Non-pigmented ciliary epithelial cell (primary cell): ENCODE measurements at regions not wholly inside any gene's neighbourhood (a gene's known extent, or its start where the extent isn't known, plus 50 kb on each side); places are given as distances from the start of the nearest gene placed in this dataset.

Experiments
- DNase-seq: peaks from one replicate; pipeline ENCODE4 v3.0.0-alpha.2; 2010; ENCODE audit warnings: low read depth

GRCh38 chr15:70473581-70474370 is 289.6 kb downstream of the UACA start:
- no peak for DNase-seq

GRCh38 chr15:70471517-70471916 is 291.8 kb downstream of the UACA start:
- DNase-seq: no peak

- DNase-seq: no peak
These were observed 292.7 kb downstream of the UACA start for GRCh38 chr15:70470556-70471191.

GRCh38 chr15:70469651-70470555 is 293.5 kb downstream of the UACA start:
- DNase-seq: no peak

GRCh38 chr15:70469182-70469581 is 294.2 kb downstream of the UACA start:
- no peak for DNase-seq

GRCh38 chr15:70466895-70467529 is 296.3 kb downstream of the UACA start:
- no peak for DNase-seq

- DNase-seq: no peak
These were observed 297.1 kb downstream of the UACA start for GRCh38 chr15:70466305-70466704.

- no peak for DNase-seq
These were observed 297.5 kb downstream of the UACA start for GRCh38 chr15:70465812-70466211.

GRCh38 chr15:70463453-70463834 is 299.9 kb downstream of the UACA start:
- no peak for DNase-seq

GRCh38 chr15:70461992-70462391 is 301.4 kb downstream of the UACA start:
- DNase-seq: no peak

GRCh38 chr15:70461017-70461416 is 302.3 kb downstream of the UACA start:
- DNase-seq: no peak

- no peak for DNase-seq
These were observed 304.0 kb downstream of the UACA start for GRCh38 chr15:70459312-70459711.

- DNase-seq: no peak
These were observed 309.6 kb downstream of the UACA start for GRCh38 chr15:70453766-70454165.

GRCh38 chr15:70453238-70453637 is 310.1 kb downstream of the UACA start:
- DNase-seq: no peak

- DNase-seq: no peak
These were observed 311.3 kb downstream of the UACA start for GRCh38 chr15:70451821-70452653.

- DNase-seq: no peak
These were observed 313.3 kb downstream of the UACA start for GRCh38 chr15:70450142-70450443.

- DNase-seq: no peak
These were observed 313.8 kb downstream of the UACA start for GRCh38 chr15:70449311-70450141.

- no peak for DNase-seq
These were observed 315.2 kb downstream of the UACA start for GRCh38 chr15:70447928-70448698.

GRCh38 chr15:70447521-70447920 is 315.8 kb downstream of the UACA start:
- no peak for DNase-seq

GRCh38 chr15:70447081-70447480 is 316.3 kb downstream of the UACA start:
- no peak for DNase-seq
